ENCODE measurements at regions not wholly inside any gene's neighbourhood (a gene's known extent, or its start where the extent isn't known, plus 50 kb on each side); places are given as distances from the start of the nearest gene placed in this dataset.
A peak's percentile ranks its signal among the peaks of the same experiment; 100 is the strongest.
"Not testable (repeated sequence)": the region's sequence is repeated elsewhere in the genome, so short reads cannot be mapped to it uniquely, and the experiment has no call there.

GRCh38 chr6:156450421-156450820 lies 326.8 kb upstream of the ARID1B start:
- DNase-seq (ENCODE audit: low spot score) = no peak

- no peak for DNase-seq (ENCODE audit: low spot score)
Measured at GRCh38 chr6:156449569-156449968, 327.6 kb upstream of the ARID1B start.

DNA sequence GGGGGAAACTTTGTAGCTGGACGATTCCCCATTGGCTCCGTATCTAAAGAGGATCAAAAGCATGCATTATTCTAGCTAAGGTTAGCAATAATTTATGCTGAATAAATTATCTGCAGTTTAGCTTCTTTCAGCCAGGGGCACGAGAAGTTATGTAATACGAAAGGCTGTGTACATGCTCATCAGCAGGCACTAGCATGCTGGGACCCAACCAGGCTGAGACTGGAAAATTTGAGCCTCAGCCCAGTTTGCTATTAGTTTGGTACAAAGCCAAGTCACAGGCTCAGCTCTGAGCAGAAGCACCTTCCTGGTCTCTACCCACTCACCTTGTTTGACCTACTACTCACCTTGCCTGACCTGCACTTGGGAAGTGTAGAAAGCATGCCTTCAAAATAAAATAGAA lies 328.1 kb upstream of the ARID1B start:
- DNase-seq (ENCODE audit: low spot score) = no peak

- DNase-seq (ENCODE audit: low spot score) = no peak
Measured at GRCh38 chr6:156448579-156448978, 328.6 kb upstream of the ARID1B start.

GRCh38 chr6:156440688-156441087 lies 336.5 kb upstream of the ARID1B start:
- no peak for DNase-seq (ENCODE audit: low spot score)

GRCh38 chr6:156438350-156438923 lies 338.7 kb upstream of the ARID1B start:
- no peak for DNase-seq (ENCODE audit: low spot score)

- no peak for DNase-seq (ENCODE audit: low spot score)
Measured at GRCh38 chr6:156437121-156437879, 339.9 kb upstream of the ARID1B start.

- DNase-seq (ENCODE audit: low spot score) = no peak
Measured at GRCh38 chr6:156434795-156435190, 342.4 kb upstream of the ARID1B start.

DNA sequence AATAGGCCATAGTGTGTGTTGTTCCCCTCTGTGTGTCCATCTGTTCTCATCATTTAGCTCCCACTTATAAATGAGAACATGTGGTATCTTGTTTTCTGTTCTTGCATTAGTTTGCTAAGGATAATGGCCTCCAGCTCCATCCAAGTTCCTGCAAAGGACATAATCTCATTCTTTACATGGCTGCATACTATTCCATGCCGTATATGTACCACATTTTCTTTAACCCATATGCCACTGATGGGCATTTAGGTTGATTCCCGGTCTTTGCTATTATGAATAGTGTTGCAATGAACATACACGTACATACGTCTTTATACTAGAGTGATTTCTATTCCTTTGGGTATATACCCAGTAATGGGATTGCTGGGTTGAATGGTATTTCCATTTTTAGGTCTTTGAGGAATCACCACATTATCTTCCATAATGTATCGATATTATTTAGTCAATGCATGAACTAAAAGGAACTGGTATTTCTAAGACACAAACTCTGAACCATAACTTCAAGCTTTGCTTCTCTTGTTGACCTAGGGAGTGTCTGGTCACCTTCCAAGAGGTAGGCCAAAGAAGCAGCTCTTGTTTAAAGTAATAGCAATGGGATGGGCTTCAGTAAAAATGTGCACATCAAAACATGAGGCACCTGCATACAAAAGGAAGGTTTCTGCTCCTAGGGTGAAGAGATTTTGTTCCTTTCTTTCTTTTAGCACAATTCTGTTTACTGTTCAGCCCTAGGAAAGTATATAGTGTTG lies 343.0 kb upstream of the ARID1B start:
- no peak for DNase-seq (ENCODE audit: low spot score)

- DNase-seq (ENCODE audit: low spot score) = no peak
Measured at GRCh38 chr6:156432543-156432942, 344.6 kb upstream of the ARID1B start.

DNA sequence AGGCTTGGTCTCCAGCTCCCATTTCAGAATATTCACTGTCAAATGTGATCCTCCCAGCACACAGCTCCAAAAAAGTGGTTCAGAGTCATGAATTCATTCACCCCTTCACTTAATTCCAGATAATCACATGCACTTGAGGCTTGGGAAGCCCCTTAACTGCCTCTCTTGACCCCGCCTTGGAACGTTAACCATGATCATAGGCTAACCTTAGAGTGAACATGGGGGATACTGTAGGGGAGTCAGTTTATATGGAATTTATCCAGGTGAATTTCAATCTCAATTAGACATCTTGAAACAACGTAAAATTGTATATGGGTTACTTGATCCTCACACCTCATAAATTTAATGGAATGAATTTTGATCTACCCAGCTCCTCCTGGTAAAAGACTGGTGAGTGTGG lies 346.8 kb upstream of the ARID1B start:
- DNase-seq (ENCODE audit: low spot score) = no peak

DNA sequence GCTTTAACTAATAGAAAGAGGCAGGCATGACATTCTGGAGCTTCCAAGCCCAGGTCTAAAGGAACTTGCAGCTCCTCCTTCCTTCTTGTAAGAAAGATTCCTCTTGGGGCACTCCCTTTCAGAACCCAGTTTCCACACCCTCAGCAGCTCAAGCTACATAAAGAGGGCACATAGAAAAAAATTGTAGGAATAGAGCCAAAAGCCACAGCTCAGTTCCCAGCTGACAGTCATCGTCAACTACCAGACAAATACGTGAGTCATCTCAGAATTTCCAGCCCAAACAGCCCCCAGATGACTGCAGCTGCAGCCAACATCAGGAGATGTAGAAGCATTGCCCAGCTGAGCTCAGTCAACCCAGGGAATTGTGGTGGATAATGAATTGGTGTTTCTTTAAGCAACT lies 349.8 kb upstream of the ARID1B start:
- DNase-seq (ENCODE audit: low spot score) = no peak

DNA sequence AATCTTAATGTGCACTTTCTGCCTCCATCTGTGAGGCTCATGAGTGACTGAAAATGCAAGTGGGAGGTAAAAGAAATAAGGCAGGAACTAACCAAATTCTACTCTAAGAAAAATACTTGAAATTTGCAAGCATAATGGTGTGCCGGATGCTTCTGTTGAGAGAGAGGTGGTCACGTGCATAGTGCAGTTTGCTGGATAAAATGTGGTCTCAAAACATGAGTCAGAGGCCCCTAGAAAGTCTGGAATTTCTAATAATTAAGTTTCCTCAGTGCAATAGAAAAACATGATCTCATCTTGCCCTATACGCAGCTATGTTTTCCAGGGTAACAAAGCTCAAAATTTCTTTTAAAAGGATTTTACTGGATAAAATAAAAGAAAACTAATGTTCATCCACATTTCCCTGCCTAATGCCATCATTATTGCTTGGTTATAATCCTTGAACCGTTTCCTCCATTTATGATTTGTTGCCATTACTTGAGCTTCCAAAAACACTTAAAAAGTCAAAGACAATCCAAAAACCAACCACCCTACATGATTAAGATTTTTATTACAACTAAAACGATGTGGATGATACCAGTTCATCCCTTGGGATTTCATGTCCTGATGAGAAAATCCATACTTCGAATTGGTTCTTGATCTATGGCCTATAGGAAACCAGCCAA lies 351.7 kb upstream of the ARID1B start:
- DNase-seq (ENCODE audit: low spot score) = no peak

DNA sequence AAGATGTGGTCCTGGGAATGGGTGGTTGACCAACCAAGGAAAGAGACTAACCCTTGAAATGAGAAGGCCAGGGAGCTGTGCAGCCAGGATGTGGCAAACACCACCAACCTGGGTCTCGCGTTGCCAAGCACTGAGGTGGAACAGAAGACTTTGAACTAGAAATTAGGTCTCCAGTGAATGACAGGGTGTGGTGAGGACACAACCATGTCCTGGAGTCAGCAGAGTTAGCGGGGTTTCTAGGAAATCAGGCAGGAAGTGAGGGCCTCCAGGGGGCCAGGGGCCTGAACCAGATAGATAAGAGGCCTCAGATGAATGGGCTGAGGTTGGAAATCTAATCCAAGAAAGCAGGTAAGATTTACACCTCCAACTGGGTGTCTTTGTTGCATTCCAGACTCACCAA lies 353.3 kb upstream of the ARID1B start:
- DNase-seq (ENCODE audit: low spot score) = no peak

- DNase-seq (ENCODE audit: low spot score) = no peak
Measured at GRCh38 chr6:156423075-156423474, 354.1 kb upstream of the ARID1B start.

- peak; percentile 58 for DNase-seq (ENCODE audit: low spot score)
Measured at GRCh38 chr6:156421933-156422332, 355.2 kb upstream of the ARID1B start.

GRCh38 chr6:156421301-156421700 lies 355.9 kb upstream of the ARID1B start:
- not testable (repeated sequence) for DNase-seq (ENCODE audit: low spot score)

DNA sequence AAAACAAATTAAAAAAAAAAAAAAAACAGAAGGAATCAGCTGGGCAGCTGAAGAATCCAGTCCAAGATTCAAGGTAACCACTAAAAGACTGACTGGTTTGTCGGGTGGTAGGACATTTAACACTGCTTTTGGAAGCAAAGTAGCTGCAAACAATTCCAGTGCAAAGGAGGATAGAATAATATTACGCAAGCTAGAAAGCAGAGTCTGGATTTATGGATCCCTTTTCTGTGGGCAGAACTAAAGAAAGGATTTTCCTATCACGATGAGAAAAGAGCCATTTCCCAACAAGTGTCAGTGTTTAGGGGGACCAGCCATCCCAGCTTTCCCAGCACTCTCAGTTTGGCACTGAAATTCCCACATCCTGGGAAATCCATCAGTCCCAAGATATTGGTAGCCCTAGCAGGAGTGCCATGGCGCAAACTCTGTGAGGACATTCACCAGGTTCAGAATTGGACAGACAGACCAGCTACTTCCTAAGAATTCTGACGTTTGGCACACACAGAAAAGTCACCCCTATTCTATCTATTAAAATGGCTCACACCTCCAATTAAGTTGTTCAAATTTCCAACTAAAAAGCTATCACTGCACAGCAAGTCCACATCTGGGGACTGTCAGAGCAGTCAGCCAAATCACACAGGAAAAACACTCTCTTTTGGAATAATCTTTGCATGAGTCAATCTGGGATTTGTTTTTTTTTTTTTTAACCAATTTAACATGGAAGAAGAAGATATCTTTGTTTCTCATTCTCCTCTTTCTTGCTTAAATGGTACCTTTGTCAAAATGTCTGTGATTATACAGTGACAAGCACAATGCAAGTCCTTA lies 356.8 kb upstream of the ARID1B start:
- no peak for DNase-seq (ENCODE audit: low spot score)

DNA sequence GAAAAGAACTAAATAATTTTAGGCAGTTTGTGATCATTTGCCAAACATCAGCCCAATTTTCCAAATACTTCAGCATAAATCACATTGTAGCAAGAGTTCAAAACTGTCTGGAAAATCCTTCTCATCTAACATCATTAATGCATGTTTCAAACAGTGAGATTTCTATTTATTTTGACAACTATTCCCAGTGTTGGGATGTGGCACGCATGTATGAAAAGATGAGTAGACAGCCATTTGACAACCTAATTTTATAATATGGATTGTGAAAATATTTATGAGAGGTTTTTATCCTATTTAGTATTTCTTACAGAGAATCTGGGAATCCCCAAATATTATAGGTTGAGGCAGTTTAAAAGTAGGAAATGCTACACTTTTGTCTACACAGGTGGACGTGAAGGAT lies 357.6 kb upstream of the ARID1B start:
- DNase-seq (ENCODE audit: low spot score) = no peak

DNA sequence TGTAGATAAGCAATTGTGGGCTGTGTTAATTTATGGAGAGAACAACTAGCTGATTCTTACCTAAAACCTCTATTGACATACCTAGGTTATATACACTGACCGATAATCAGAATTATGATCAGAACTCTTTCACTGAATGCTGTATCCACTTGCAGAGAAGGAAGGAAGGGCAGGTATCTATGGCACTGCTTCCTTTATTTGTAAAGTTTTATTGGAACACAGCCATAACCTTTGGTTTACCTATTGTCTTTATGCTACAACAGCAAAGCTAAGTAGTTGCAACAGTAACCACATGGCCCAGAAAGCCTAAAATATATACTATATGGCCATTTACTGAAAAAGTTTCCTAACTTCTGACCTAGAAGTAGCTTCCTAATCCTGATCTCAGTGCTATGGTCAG lies 358.9 kb upstream of the ARID1B start:
- no peak for DNase-seq (ENCODE audit: low spot score)

DNA sequence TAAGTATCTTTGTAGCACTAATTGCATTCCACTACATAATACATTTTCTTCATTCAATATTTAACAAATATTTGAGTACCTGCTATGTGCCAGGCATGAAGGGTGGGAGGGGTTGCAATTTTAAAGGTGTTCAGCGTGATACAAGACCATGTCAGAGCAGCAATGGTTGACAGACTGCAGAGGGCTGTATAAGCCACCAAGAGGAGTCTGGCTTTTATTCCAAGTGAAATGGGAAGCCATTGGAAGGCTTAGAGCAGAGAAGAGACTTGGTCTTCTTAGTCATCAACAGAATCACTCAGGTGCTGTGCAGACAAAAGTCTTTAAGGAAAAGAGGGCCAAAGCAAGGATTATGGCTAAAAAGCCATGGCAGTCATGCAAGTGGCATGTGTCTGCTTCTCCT lies 360.8 kb upstream of the ARID1B start:
- DNase-seq (ENCODE audit: low spot score) = no peak

DNA sequence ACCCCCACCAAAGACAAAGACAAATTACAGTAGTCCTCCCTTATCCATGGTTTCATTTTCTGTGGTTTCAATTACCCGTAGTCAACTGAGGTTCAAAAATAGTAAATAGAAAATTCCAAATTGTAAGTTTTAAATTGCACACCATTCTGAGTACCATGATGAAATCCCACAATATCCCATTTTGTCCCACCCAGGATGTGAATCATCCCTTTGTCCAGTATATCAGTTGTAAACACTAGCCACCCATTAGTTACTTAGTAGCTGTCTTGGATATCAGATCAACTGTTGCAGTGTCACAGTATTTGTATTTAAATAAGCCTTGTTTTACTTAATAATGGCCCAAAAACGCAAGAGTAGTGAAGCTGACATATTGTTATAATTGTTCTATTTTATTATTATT lies 364.0 kb upstream of the ARID1B start:
- no peak for DNase-seq (ENCODE audit: low spot score)
